ENCODE measurements at regions not wholly inside any gene's neighbourhood (a gene's known extent, or its start where the extent isn't known, plus 50 kb on each side); places are given as distances from the start of the nearest gene placed in this dataset.

GRCh38 chrX:110962451-110962850 lies 133.5 kb upstream of the PAK3 start:
- TF ChIP-seq, protein P1, sequence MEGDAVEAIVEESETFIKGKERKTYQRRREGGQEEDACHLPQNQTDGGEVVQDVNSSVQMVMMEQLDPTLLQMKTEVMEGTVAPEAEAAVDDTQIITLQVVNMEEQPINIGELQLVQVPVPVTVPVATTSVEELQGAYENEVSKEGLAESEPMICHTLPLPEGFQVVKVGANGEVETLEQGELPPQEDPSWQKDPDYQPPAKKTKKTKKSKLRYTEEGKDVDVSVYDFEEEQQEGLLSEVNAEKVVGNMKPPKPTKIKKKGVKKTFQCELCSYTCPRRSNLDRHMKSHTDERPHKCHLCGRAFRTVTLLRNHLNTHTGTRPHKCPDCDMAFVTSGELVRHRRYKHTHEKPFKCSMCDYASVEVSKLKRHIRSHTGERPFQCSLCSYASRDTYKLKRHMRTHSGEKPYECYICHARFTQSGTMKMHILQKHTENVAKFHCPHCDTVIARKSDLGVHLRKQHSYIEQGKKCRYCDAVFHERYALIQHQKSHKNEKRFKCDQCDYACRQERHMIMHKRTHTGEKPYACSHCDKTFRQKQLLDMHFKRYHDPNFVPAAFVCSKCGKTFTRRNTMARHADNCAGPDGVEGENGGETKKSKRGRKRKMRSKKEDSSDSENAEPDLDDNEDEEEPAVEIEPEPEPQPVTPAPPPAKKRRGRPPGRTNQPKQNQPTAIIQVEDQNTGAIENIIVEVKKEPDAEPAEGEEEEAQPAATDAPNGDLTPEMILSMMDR (IDR thresholded peaks at IDR 0.05): no peak
- TF ChIP-seq POLR2AphosphoS5 (IDR thresholded peaks at IDR 0.05): no peak
